Ovary (tissue), 7 donors: ENCODE measurements at regions not wholly inside any gene's neighbourhood (a gene's known extent, or its start where the extent isn't known, plus 50 kb on each side); places are given as distances from the start of the nearest gene placed in this dataset.

Experiments
- DNase-seq, 5 donors: peaks; one replicate each; pipeline ENCODE4 v3.0.0-alpha.2; 2019 to 2020
- H3K27ac ChIP-seq, 2 donors: fragments of 200-600 bp; one replicate each; pipeline versions ENCODE4 v1.5.1 to v1.8.0; 2019 to 2022
- H3K27me3 ChIP-seq: fragments of 200-600 bp; one replicate; pipeline ENCODE4 v1.8.0; 2022
- H3K36me3 ChIP-seq: fragments of 200-600 bp; sonication (generic); one replicate; pipeline ENCODE4 v1.5.1; 2019
- H3K4me1 ChIP-seq: one replicate; pipeline ENCODE4 v1.8.1; 2013; ENCODE audit warnings: mild to moderate bottlenecking, moderate library complexity; ENCODE audit not compliant: insufficient read depth
- H3K4me3 ChIP-seq: fragments of 200-600 bp; sonication (generic); one replicate; pipeline ENCODE4 v1.5.1; 2017
- H3K9me3 ChIP-seq, 2 donors: fragments of 200-600 bp in 1 of 2; sonication (generic) in 1 of 2; one replicate each; pipeline versions ENCODE4 v1.5.1 to v1.8.1; 2013 to 2019; ENCODE audit warnings: mild to moderate bottlenecking in 1 of 2, moderate library complexity in 1 of 2
- EP300 ChIP-seq: sonication (generic); formaldehyde crosslinking; IDR thresholded peaks from one replicate; pipeline ENCODE4 v1.6.1; 2017; ENCODE audit warnings: antibody characterized with exemption
- POLR2A ChIP-seq: fragments of 450-650 bp; IDR thresholded peaks from one replicate; pipeline ENCODE4 v1.6.1; 2017; ENCODE audit warnings: antibody characterized with exemption, mild to moderate bottlenecking, moderate library complexity
- WGBS, 3 donors: extraction: QIAGEN DNeasy Blood & Tissue Kit in 1 of 3; methylation state at CpG; one replicate each; pipeline versions ENCODE4 v1.1.5 to v1.1.7; 2013 to 2017; 5-methylcytosine and 5-hydroxymethylcytosine counted together
- intact Hi-C, 4 donors: fragments of 100-400 bp; cut with DNase I; formaldehyde crosslinking; loops; one replicate each; pipeline versions ENCODE4 v1.11.0 to v1.15.1; 2022 to 2023
- TF ChIP-seq, protein P1 (sequence below), 3 donors: fragments of 450-650 bp in 2 of 3; fragments of 200-600 bp in 1 of 3; IDR thresholded peaks; one replicate each; pipeline versions ENCODE4 v1.5.1 to v1.8.0; 2016 to 2022; ENCODE audit warnings: antibody characterized with exemption in 3 of 3, mild to moderate bottlenecking in 1 of 3
- donor health status: DM: no; HTN: no; CAD: no; lungs with moderate emphysema.
- donor health status: DM: no; HTN: no; CAD: no.
- donor health status: Bipolar disorder and iron deficiency.
- donor health status: DM: no; HTN: no; CAD: no.
- donor health status: DM: yes; HTN: yes; CAD: no.

DNA sequence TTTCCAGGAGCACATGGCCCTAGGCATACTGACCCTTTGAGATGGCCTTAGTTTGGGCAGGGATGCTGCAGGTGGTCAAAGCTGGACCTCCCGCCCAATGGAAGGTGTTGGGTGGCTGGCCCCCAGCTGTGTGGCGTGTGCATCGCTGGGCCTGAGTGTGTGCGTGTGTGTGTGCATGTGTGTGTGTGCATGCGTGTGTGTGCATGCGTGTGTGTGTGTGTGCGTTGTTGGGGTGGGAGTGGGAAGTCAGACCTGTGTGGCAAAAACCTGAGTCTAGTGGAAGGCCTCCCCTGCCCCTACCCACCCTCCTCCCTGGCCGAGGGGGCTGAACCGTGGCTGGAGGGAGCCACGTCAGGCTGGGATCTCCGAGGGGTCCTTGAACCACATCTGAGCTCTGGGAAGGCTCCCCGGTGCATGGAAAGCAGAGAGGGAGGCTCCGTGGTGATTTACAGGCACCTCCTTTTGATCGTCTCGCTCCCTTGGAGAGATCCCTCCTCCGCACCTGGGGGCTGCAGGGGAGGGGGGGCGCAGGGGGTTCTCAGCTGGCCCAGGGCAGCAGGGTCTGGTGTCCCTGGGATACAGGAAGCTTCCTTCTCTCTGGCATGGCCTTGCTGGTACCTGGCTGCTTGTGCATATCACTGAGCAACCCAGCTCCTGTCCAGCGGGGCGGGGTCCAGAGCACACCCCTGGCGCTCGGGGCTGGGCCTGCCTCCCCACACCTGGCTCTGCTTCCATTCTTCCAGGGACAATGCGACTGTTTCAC is 124.7 kb upstream of the WNT4 start:
- Histone ChIP-seq H3K36me3 (no peaks in the 10 kb centered on the region), H3K27me3 (no peaks in the 10 kb centered on the region), H3K4me1 (no peaks in the 10 kb centered on the region), H3K4me3 (no peak overlapping the region), H3K9me3 (no peaks in the 10 kb centered on the region), H3K27ac (no peak overlapping the region)
- intact Hi-C loops = no loop called here
- TF ChIP-seq POLR2A (no peak), EP300 (no peak)
- TF ChIP-seq, protein P1, sequence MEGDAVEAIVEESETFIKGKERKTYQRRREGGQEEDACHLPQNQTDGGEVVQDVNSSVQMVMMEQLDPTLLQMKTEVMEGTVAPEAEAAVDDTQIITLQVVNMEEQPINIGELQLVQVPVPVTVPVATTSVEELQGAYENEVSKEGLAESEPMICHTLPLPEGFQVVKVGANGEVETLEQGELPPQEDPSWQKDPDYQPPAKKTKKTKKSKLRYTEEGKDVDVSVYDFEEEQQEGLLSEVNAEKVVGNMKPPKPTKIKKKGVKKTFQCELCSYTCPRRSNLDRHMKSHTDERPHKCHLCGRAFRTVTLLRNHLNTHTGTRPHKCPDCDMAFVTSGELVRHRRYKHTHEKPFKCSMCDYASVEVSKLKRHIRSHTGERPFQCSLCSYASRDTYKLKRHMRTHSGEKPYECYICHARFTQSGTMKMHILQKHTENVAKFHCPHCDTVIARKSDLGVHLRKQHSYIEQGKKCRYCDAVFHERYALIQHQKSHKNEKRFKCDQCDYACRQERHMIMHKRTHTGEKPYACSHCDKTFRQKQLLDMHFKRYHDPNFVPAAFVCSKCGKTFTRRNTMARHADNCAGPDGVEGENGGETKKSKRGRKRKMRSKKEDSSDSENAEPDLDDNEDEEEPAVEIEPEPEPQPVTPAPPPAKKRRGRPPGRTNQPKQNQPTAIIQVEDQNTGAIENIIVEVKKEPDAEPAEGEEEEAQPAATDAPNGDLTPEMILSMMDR (IDR thresholded peaks at IDR 0.05) = no peak
- no peak for DNase-seq
- WGBS, 3 donors = 54 to 65% (median 56%) methylated on average over 21 to 22 of the region's 22 CpGs

DNA sequence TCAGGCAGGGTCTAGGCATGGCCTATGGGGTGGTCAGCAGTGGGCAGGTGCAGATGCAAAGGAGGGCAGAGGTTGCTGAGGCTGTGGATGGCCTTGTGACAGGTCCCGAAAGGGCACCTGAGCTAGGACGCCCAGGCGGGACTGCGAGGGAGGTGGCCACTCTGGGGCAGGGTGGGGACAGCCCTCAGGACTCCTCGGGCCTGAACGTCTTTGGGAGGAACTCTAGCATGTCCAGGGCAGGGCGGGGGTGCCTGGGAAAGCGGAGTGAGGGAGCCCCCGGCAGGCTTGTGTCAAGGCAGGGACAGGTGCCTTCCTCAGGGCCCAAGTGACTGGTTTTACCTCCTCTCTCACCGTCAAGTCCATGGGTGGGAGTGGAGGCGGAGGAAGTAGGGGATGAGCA is 125.4 kb upstream of the WNT4 start:
- H3K27ac ChIP-seq = no peak overlapping the region
- WGBS, 3 donors = 70 to 77% (median 74%) methylated on average over 11 of the region's 11 CpGs
- intact Hi-C loops = no loop called here
- H3K27me3 ChIP-seq = no peaks in the 10 kb centered on the region
- no peaks in the 10 kb centered on the region for H3K4me1 ChIP-seq
- TF ChIP-seq EP300 (no peak), POLR2A (no peak)
- TF ChIP-seq, protein P1 (IDR thresholded peaks at IDR 0.05) = no peak
- no peaks in the 10 kb centered on the region for H3K36me3 ChIP-seq
- no peaks in the 10 kb centered on the region for H3K9me3 ChIP-seq
- DNase-seq = no peak
- no peak overlapping the region for H3K4me3 ChIP-seq

DNA sequence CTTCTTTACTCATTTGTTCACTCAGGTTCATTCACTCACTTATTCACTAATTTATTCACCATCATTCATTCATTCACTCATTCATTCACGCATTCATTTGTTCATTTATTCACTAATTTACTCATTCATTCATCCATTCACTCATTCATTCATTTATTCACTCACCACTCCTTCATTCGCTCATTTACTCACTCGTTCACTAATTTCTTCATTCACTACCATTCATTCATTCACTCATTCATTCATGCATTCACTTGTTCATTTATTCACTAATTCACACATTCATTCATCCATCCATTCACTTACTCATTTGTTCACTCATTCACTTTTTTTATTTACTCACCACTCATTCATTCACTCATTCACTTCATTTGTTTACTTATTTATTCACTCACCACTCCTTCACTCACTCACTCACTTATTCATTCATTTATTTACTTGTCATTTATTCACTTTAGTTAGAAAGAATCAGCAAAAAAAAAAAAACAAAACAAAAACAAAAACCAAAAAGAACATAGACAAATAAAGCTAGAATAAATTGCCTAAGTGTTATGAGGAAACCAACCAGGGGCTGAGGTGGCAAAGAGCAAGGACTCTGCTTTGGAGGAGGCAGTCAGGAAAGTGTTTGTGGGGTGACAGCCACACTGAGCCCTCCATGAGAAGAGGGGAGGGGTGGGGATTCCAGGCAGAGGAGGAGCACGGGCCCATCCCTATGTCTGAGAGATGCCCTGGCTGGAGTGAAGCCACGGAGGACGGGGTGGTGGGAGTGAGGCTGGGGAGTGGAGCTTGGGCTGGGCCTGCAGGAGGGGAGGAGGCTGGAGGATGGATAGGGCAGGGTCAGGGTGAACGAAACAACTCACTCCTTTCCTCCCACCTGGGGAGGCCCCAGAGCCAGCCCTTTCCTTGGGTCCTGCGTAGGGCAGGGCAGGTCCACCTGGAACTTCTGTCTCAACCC is 129.2 kb upstream of the WNT4 start:
- 64 to 66% (median 65%) methylated on average over 8 of the region's 8 CpGs for WGBS, 3 donors
- Histone ChIP-seq H3K27me3 (no peaks in the 10 kb centered on the region), H3K4me1 (peaks cover 2% of the 10 kb centered on the region), H3K4me3 (no peak overlapping the region), H3K27ac (no peak overlapping the region), H3K9me3 (no peaks in the 10 kb centered on the region), H3K36me3 (no peaks in the 10 kb centered on the region)
- DNase-seq = no peak
- TF ChIP-seq POLR2A = no peak
- TF ChIP-seq EP300 = no peak
- TF ChIP-seq, protein P1 (IDR thresholded peaks at IDR 0.05) = no peak
- intact Hi-C loops = loop anchor here in 3 of 4 donors (10.0 kb wide), 4 partner anchors 117 to 167 kb away; no protein-coding TSS in a partner anchor

DNA sequence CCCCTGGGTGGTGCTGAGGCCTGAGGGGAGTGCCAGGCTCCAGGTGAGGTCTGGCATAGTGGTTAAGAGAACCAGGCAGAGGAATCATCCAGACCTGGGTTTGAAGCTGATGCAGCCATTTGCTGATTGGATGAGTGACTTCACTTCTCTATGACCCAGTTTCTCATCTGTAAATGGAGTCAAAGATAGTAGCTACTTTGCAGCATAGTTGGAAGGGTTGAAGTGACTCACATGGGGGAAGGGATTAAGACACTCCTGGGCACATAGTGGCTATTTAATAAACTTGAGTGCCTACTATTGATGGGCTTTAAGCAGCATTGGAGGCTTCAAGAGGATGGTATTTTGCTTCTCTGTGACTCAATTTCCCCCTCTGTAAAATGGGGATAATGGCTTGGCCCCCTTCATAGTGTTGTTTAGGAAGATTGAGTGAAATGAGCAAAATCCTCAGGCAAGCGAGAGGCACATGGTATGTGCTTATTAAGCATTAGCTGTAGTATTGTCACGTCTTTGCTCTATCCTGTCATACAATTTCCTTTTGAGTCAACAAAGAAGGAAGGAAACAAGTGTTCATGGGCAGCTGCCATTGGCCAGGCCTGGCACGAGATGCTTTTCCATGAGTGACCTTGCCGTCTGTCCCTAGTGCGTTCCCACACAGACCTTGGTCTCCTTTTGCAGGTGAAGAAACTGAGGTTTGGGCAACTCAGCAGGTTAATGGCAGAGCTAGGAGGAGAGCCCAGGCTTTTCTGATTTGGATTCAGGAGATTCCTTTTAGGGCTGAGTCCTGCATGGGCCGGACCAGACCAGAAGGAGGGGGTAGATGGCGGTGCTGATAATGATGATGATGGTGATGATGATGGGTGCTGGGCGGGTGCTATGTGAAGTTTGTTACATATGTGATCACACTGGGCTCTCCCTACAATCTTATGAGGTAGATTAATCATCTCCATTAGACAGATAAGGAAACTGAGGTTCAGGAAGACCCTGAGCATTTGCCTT is 131.1 kb upstream of the WNT4 start:
- no peak overlapping the region for H3K4me3 ChIP-seq
- intact Hi-C loops = loop anchor here in 3 of 4 donors (10.0 kb wide), 4 partner anchors 119 to 169 kb away; no protein-coding TSS in a partner anchor
- H3K27me3 ChIP-seq = no peaks in the 10 kb centered on the region
- TF ChIP-seq EP300 (no peak), POLR2A (no peak)
- TF ChIP-seq, protein P1 (IDR thresholded peaks at IDR 0.05) = no peak
- no peaks in the 10 kb centered on the region for H3K9me3 ChIP-seq
- no peak for DNase-seq
- no peak overlapping the region for H3K27ac ChIP-seq
- 87 to 94% (median 90%) methylated on average over 8 of the region's 8 CpGs for WGBS, 3 donors
- peaks cover 2% of the 10 kb centered on the region for H3K4me1 ChIP-seq
- H3K36me3 ChIP-seq = no peaks in the 10 kb centered on the region
